ENCODE measurements at regions not wholly inside any gene's neighbourhood (a gene's known extent, or its start where the extent isn't known, plus 50 kb on each side); places are given as distances from the start of the nearest gene placed in this dataset.

DNA sequence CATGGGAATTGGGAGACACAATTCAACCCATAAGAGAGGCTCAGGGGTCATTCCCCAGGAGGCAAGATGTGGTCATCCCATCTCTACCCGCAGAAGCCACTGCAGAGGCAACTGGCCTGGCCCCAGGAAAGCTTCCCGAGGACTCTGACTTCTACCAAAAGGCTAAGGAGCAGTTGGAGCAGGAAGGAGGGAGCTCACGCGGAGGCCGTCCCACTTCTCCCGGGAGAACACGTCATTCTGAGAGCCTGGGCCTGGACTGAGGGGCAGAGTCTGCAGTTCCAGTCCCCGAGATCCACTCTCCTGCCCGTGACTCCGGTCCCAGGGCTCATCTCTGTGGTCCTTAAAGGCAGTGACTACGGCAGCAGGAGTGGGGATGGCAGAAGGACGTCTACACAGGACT is 69.0 kb upstream of the TAF1B start:
- Histone ChIP-seq H3K4me3 (ENCODE audit: low read length) (no peak overlapping the region), H4K20me1 (ENCODE audit: low read length) (no peaks in the 10 kb centered on the region), H3K9me3 (ENCODE audit: low read length) (no peaks in the 10 kb centered on the region), H3F3A (ENCODE audit: low read length, unreplicated experiment) (no peaks in the 10 kb centered on the region), H3K4me1 (ENCODE audit: insufficient read depth, low read length) (no peaks in the 10 kb centered on the region; the same call in 1 of the 2 replicates), H3K27me3 (ENCODE audit: low read length) (no peaks in the 10 kb centered on the region), H3K4me2 (ENCODE audit: low read length) (no peak overlapping the region), H3K9ac (ENCODE audit: low read length) (no peak overlapping the region), H3K9me2 (replicated peaks; ENCODE audit: low read length) (no peaks in the 10 kb centered on the region), H2AFZ (ENCODE audit: low read length) (no peak overlapping the region), H3K36me3 (ENCODE audit: low read depth, low read length) (no peaks in the 10 kb centered on the region), H3K79me2 (ENCODE audit: low read length) (no peaks in the 10 kb centered on the region), H3K27ac (ENCODE audit: low read length) (no peak overlapping the region)
- ATAC-seq = no peak
- BruUV-seq (replicated peaks) = no TSS peak
- POLR2A ChIA-PET (ENCODE audit: unreplicated experiment) = no interaction called here
- TF ChIP-seq, protein P1, sequence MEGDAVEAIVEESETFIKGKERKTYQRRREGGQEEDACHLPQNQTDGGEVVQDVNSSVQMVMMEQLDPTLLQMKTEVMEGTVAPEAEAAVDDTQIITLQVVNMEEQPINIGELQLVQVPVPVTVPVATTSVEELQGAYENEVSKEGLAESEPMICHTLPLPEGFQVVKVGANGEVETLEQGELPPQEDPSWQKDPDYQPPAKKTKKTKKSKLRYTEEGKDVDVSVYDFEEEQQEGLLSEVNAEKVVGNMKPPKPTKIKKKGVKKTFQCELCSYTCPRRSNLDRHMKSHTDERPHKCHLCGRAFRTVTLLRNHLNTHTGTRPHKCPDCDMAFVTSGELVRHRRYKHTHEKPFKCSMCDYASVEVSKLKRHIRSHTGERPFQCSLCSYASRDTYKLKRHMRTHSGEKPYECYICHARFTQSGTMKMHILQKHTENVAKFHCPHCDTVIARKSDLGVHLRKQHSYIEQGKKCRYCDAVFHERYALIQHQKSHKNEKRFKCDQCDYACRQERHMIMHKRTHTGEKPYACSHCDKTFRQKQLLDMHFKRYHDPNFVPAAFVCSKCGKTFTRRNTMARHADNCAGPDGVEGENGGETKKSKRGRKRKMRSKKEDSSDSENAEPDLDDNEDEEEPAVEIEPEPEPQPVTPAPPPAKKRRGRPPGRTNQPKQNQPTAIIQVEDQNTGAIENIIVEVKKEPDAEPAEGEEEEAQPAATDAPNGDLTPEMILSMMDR (conservative IDR thresholded peaks at IDR 0.05; ENCODE audit: low read depth, low read length) = no peak
- no peak for TF ChIP-seq EZH2 (IDR thresholded peaks at IDR 0.05; ENCODE audit: low read length, unreplicated experiment)
- TF ChIP-seq EZH2phosphoT487 (IDR thresholded peaks at IDR 0.05; ENCODE audit: borderline replicate concordance, low read length) = no peak
- CTCF ChIA-PET = interaction anchor here (0.6 kb wide), 1 partner anchor 209 kb away, joined by 3 read pairs; no protein-coding TSS in a partner anchor
- intact Hi-C loops (cut with micrococcal nuclease) = no loop called here
- DNase-seq = no peak

DNA sequence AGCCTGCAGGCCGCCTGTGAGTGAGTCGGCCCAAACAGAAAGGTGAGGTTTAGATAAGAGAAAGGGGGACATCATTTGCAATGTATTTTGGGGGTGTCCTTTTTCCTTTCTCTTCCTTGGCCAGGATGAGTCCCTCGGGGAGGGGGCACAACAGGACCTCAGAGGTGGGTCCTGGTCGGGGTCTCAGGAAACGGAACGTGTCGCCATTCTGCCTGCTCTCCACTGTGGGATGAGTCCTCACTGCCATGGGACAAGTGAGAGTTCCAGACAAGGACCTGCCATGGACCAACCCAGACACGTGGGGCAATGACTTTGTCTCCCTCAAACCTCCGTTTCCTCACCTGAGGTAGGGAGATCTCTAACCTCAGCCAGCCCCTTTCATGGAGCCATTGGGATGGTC is 67.9 kb upstream of the TAF1B start:
- no peaks in the 10 kb centered on the region for H3K36me3 ChIP-seq (ENCODE audit: low read depth, low read length)
- H3K27ac ChIP-seq (ENCODE audit: low read length) = no peak overlapping the region
- no peak overlapping the region for H3K4me2 ChIP-seq (ENCODE audit: low read length)
- TF ChIP-seq EZH2 (IDR thresholded peaks at IDR 0.05; ENCODE audit: low read length, unreplicated experiment) (no peak), EZH2phosphoT487 (IDR thresholded peaks at IDR 0.05; ENCODE audit: borderline replicate concordance, low read length) (no peak)
- TF ChIP-seq, protein P1 (conservative IDR thresholded peaks at IDR 0.05; ENCODE audit: low read depth, low read length) = no peak
- H3K4me1 ChIP-seq (ENCODE audit: insufficient read depth, low read length) = no peaks in the 10 kb centered on the region; the same call in 1 of the 2 replicates
- DNase-seq (no peak), ATAC-seq (no peak)
- H3K9ac ChIP-seq (ENCODE audit: low read length) = no peak overlapping the region
- ChIA-PET POLR2A (ENCODE audit: unreplicated experiment) (no interaction called here), CTCF (no interaction called here)
- no peaks in the 10 kb centered on the region for H3K79me2 ChIP-seq (ENCODE audit: low read length)
- no TSS peak for BruUV-seq (replicated peaks)
- no peaks in the 10 kb centered on the region for H4K20me1 ChIP-seq (ENCODE audit: low read length)
- H3K27me3 ChIP-seq (ENCODE audit: low read length) = no peaks in the 10 kb centered on the region
- no peak overlapping the region for H2AFZ ChIP-seq (ENCODE audit: low read length)
- H3K9me2 ChIP-seq (replicated peaks; ENCODE audit: low read length) = no peaks in the 10 kb centered on the region
- H3K9me3 ChIP-seq (ENCODE audit: low read length) = no peaks in the 10 kb centered on the region
- H3F3A ChIP-seq (ENCODE audit: low read length, unreplicated experiment) = no peaks in the 10 kb centered on the region
- H3K4me3 ChIP-seq (ENCODE audit: low read length) = no peak overlapping the region
- intact Hi-C loops (cut with micrococcal nuclease) = no loop called here

DNA sequence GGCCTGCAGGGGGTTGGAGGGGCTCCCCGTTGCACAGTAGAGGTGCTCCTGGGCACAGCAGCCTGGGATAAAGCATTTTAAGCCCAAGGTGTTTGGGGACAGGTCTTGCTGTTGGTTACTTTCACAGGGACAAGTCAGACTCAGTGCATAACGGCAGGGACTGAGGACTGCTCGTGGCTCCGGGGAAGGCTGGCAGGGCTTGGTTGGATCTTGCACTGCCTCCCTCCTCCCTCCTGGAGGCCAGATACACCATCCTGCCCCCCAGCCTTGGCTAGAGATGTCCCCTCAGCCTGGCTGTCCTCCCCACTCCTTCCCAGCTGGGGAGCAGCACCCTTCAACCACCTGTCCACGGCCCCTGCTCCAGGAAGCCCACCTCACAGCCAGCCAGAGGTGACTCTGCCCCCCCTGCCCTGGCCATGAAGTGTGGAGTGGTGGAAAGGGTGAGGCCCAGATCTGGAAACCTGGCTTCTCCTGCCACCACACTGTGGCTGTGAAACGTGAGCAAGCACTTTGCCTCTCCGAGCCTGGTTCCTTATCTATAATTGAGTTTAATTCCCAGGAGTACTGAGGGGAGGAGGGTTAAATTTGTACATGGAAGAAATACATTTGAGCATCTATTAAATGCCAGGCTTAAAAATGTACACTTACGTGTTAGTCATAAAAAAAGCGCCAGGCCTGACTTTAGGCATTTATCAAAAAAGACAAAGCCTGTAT is 67.1 kb upstream of the TAF1B start:
- intact Hi-C loops (cut with micrococcal nuclease) = no loop called here
- ChIA-PET POLR2A (ENCODE audit: unreplicated experiment) (no interaction called here), CTCF (no interaction called here)
- H3K9ac ChIP-seq (ENCODE audit: low read length) = no peak overlapping the region
- no peak overlapping the region for H3K4me3 ChIP-seq (ENCODE audit: low read length)
- H3K9me2 ChIP-seq (replicated peaks; ENCODE audit: low read length) = no peaks in the 10 kb centered on the region
- no peaks in the 10 kb centered on the region for H3K79me2 ChIP-seq (ENCODE audit: low read length)
- H3F3A ChIP-seq (ENCODE audit: low read length, unreplicated experiment) = no peaks in the 10 kb centered on the region
- no peak overlapping the region for H3K27ac ChIP-seq (ENCODE audit: low read length)
- no peak for DNase-seq
- no TSS peak for BruUV-seq (replicated peaks)
- no peaks in the 10 kb centered on the region for H3K4me1 ChIP-seq (ENCODE audit: insufficient read depth, low read length)
- no peaks in the 10 kb centered on the region for H3K9me3 ChIP-seq (ENCODE audit: low read length)
- no peaks in the 10 kb centered on the region for H3K27me3 ChIP-seq (ENCODE audit: low read length)
- ATAC-seq = no peak
- no peaks in the 10 kb centered on the region for H4K20me1 ChIP-seq (ENCODE audit: low read length)
- no peak overlapping the region for H3K4me2 ChIP-seq (ENCODE audit: low read length)
- H3K36me3 ChIP-seq (ENCODE audit: low read depth, low read length) = no peaks in the 10 kb centered on the region
- TF ChIP-seq, protein P1 (conservative IDR thresholded peaks at IDR 0.05; ENCODE audit: low read depth, low read length) = no peak
- TF ChIP-seq EZH2phosphoT487 (IDR thresholded peaks at IDR 0.05; ENCODE audit: borderline replicate concordance, low read length) (no peak), EZH2 (IDR thresholded peaks at IDR 0.05; ENCODE audit: low read length, unreplicated experiment) (no peak)
- no peak overlapping the region for H2AFZ ChIP-seq (ENCODE audit: low read length)
